Activated naive CD8-positive, alpha-beta T cell treated with anti-CD3 and anti-CD28 coated beads, Interleukin-2, amount 50 U/mL, for 24 hours (primary cell): ENCODE measurements at regions not wholly inside any gene's neighbourhood (a gene's known extent, or its start where the extent isn't known, plus 50 kb on each side); places are given as distances from the start of the nearest gene placed in this dataset.

ENCODE experiments used
- ATAC-seq: fragments of 150-1000 bp; cut with Tn5 transposase; one replicate; pipeline ENCODE4 v1.10.0; 2021
- DNase-seq: peaks from one replicate; pipeline ENCODE4 v3.0.0; 2021
- H3K27ac Mint-ChIP-seq: one replicate; pipeline ENCODE4 v1.8.0; 2021; ENCODE audit warnings: mild to moderate bottlenecking, mixed read lengths
- H3K27me3 Mint-ChIP-seq: one replicate; pipeline ENCODE4 v1.8.0; 2021; ENCODE audit warnings: mixed read lengths
- H3K36me3 Mint-ChIP-seq: one replicate; pipeline ENCODE4 v1.8.0; 2021; ENCODE audit warnings: low read depth, mixed read lengths
- H3K4me1 Mint-ChIP-seq: one replicate; pipeline ENCODE4 v1.8.0; 2021; ENCODE audit warnings: mixed read lengths
- H3K4me3 Mint-ChIP-seq: one replicate; pipeline ENCODE4 v1.8.0; 2021; ENCODE audit warnings: mild to moderate bottlenecking, moderate library complexity, mixed read lengths
- H3K9me3 Mint-ChIP-seq: one replicate; pipeline ENCODE4 v1.8.0; 2021; ENCODE audit warnings: mixed read lengths

DNA sequence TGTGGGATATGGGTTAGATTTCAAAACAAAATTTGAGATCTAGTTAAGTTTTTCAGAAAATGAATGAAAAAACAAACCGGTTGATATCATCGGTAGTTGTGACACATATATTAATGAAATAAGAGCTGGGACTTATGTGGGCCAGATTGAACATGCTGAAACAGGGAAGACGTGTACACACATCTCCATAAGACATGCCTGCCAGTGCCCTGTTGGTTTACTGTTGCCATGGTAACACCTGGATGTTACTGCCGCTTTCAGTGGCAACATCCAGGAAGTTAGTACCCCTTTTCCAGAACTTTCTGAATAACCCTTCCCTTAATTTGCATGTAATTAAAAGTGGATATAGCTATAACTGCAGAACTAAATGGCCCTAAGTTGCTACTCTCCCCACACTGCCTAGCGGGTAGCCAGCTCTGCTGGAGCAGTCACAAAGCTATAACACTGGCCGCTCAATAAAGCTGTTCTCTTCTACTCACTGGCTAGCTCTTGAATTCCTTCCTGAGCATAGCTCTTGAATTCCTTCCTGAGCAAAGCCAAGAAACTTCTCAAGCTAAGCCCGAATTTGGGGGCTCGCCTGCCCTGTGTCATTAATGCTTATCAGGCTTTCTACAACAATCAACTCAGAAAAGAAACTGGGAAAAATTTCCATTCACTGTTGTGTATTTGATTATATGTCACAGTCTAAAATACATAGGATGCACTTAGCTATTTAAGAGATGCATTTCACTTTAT, 776.3 kb upstream of the CDH7 start:
- H3K36me3 Mint-ChIP-seq = no peaks in the 10 kb centered on the region
- no peaks in the 10 kb centered on the region for H3K4me1 Mint-ChIP-seq
- DNase-seq = no peak
- H3K27me3 Mint-ChIP-seq = no peaks in the 10 kb centered on the region
- no peak overlapping the region for H3K4me3 Mint-ChIP-seq
- no peak for ATAC-seq
- H3K27ac Mint-ChIP-seq = no peak overlapping the region
- peaks cover 5% of the 10 kb centered on the region for H3K9me3 Mint-ChIP-seq

DNA sequence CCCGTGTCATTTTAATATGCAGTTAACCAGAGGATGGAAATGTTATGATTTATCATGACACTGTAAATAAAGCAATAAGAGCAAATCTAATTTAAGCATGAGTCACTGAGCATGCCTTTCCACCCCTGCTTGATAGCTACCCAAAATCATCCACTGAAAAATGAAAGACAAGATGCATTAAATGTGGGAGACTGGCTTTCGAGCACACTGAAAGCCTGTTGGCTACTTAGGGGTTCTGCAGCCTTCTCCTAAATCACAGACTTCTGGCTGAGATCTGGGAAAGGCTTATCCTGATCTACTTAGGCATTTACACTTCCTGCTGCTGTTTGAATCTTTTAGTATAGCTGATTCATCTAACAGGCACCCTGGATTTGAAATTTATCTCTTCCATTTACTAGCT, 778.3 kb upstream of the CDH7 start:
- no peak for ATAC-seq
- Mint-ChIP-seq H3K4me1 (no peaks in the 10 kb centered on the region), H3K36me3 (no peaks in the 10 kb centered on the region), H3K27ac (no peak overlapping the region), H3K9me3 (peaks cover 5% of the 10 kb centered on the region), H3K27me3 (no peaks in the 10 kb centered on the region), H3K4me3 (no peak overlapping the region)
- no peak for DNase-seq

DNA sequence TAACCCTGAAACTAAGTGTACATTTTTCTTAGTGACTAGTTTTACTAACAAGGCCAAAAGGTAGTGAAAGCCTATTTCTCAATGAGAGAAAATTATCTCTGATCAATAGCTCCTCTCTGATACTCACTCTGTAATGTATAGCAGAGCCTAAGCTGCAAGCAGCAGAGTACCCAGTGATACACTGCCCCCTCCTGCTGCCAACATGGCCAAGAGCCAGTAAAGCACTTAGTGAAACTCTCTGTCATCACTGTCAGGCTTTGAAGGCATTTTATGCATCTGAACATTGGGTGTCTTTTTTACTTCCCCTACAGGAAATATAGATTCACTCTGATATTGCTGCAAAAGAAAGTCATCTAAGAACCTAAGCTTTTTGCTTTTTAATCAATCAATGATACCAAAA, 784.1 kb upstream of the CDH7 start:
- Mint-ChIP-seq H3K27ac (no peak overlapping the region), H3K4me1 (no peaks in the 10 kb centered on the region), H3K9me3 (peaks cover 13% of the 10 kb centered on the region), H3K4me3 (no peak overlapping the region), H3K27me3 (no peaks in the 10 kb centered on the region), H3K36me3 (no peaks in the 10 kb centered on the region)
- no peak for DNase-seq
- no peak for ATAC-seq

DNA sequence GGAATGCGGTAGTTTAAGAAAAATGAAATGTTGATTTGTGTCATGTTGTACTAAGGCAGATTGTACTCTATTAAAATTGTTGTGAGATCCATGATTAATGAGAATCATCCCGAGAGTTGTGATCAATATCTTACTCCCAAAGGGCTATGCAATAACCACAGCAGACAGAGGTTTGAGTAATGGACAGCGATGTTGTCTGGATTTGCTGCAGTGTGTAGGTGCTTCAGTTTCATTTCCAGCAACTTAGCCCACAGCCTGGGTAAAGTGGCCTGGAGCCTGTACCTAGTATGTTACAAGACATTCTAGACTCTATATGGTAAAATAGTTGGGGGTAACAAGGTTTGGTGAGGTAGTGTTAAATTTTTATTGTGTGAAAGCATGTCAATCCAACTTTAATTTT, 794.3 kb upstream of the CDH7 start:
- Mint-ChIP-seq H3K36me3 (no peaks in the 10 kb centered on the region), H3K9me3 (no peaks in the 10 kb centered on the region), H3K4me3 (no peak overlapping the region), H3K4me1 (no peaks in the 10 kb centered on the region), H3K27ac (no peak overlapping the region), H3K27me3 (no peaks in the 10 kb centered on the region)
- ATAC-seq = no peak
- DNase-seq = no peak

DNA sequence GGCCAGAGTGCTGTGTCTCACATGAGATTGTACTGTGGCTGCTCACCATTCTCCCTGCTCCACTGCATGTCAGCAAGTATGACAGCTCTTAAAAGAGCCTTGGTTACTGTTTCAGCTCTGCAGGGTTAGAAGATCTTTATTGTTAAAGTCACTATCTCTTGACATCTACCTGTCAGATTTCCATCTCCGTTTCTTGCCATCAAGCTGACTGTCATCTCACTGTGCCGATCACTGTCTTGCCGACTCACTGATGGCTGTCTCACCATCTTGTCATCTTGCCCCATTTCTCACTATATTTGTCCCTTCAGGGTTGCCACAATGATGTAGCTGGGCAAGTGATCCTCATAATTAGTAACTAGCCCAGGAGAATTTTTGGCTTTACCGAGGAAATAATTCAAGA, 800.9 kb upstream of the CDH7 start:
- peaks cover 19% of the 10 kb centered on the region for H3K9me3 Mint-ChIP-seq
- no peak for ATAC-seq
- DNase-seq = no peak
- H3K27ac Mint-ChIP-seq = no peak overlapping the region
- H3K4me1 Mint-ChIP-seq = no peaks in the 10 kb centered on the region
- no peaks in the 10 kb centered on the region for H3K27me3 Mint-ChIP-seq
- H3K36me3 Mint-ChIP-seq = no peaks in the 10 kb centered on the region
- H3K4me3 Mint-ChIP-seq = no peak overlapping the region

DNA sequence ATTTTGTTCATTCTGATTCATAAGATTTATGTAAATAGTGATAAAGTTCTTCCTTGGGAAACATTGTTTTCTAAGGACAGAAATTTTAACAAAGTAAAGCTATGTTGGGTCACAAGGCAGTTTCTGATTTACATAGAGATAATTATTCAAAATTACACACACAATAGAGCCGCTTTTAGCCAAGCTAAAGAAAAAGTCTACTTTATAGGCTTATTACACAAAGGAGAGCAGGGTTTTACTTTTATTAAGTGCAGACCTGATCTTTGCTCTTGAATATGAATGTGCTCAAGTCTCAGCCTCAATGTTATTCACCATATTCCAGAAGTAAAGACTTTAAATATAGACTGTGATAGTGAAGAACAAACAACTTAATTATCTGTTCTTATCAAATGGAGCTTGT, 787.8 kb upstream of the LINC00305 start:
- H3K4me1 Mint-ChIP-seq = no peaks in the 10 kb centered on the region

DNA sequence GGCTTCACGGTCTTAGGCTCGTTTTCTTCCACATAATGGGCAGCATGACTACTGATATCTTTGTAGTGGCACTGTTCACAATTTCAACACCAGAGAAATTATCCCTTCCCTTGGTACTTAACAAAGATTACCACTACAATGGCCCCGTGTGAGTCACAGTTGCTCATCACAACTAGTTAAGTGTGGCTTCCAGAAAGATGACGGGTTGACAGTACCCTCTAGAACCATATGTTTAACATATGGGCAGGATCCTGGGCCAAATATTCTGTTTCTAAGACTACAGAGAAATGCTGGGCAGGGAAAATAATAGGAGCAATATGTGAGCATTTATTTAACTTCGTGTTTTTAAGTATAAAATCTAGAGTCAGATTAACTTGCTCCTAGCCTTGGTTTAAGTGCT, 780.1 kb upstream of the LINC00305 start:
- Mint-ChIP-seq H3K4me1 (no peaks in the 10 kb centered on the region), H3K36me3 (no peaks in the 10 kb centered on the region), H3K27me3 (no peaks in the 10 kb centered on the region), H3K27ac (no peak overlapping the region), H3K4me3 (no peak overlapping the region), H3K9me3 (no peaks in the 10 kb centered on the region)
- DNase-seq (no peak), ATAC-seq (no peak)

More for the DNA sequence above, 787.8 kb upstream of the LINC00305 start:
- Mint-ChIP-seq H3K27ac (no peak overlapping the region), H3K27me3 (no peaks in the 10 kb centered on the region), H3K9me3 (no peaks in the 10 kb centered on the region), H3K4me3 (no peak overlapping the region), H3K36me3 (no peaks in the 10 kb centered on the region)
- DNase-seq (no peak), ATAC-seq (no peak)

DNA sequence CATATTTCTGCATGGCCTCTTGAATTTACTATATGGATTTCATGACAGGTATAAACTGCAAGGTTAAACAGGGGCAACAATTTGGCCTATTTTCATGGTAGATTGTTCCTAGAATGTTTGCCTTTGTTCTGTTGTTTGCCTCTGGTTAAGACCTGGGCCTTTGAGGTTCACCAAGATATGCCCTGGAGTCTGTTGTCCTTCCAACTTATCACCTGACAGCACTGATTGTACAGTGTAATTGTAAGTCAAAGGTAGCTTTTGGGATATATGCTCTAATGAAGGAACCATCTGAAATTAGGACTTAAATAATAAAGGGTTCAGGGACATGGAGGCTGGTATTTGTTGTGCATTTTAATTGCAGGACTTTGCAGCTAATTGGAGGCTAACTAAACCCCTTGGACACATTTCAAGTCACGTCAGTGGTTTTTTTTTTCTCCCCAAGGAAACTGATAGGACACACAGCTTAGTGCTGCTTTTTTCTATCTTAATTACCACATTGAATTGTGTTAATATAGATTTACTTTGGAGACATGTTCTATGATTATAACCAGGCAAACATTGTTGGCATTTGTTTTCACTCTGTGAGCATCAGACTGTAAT, 771.2 kb upstream of the LINC00305 start:
- Mint-ChIP-seq H3K9me3 (peaks cover 4% of the 10 kb centered on the region), H3K4me3 (no peak overlapping the region), H3K27ac (no peak overlapping the region), H3K27me3 (no peaks in the 10 kb centered on the region), H3K4me1 (no peaks in the 10 kb centered on the region), H3K36me3 (no peaks in the 10 kb centered on the region)
- DNase-seq = no peak
- ATAC-seq = no peak

DNA sequence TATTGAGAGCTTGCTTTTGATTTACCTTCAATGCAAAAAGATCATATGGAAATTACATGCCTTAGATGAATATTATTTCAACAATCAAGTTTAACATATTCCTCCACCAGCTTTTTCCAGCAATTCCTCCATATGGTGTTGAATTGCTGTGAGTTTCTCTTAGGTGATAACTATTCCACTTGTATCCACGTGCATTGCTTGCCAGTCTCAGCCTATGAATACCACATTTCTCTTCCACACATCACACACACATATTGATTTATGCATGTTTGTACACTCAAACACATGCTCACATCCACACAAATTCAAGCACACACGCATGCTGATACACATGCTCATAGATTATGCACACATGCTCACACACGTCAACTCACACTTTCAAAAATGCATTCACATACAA, 770.0 kb upstream of the LINC00305 start:
- ATAC-seq = no peak
- H3K27me3 Mint-ChIP-seq = no peaks in the 10 kb centered on the region
- H3K36me3 Mint-ChIP-seq = no peaks in the 10 kb centered on the region
- H3K4me1 Mint-ChIP-seq = no peaks in the 10 kb centered on the region
- DNase-seq = no peak
- no peak overlapping the region for H3K4me3 Mint-ChIP-seq
- H3K9me3 Mint-ChIP-seq = peaks cover 4% of the 10 kb centered on the region
- no peak overlapping the region for H3K27ac Mint-ChIP-seq

DNA sequence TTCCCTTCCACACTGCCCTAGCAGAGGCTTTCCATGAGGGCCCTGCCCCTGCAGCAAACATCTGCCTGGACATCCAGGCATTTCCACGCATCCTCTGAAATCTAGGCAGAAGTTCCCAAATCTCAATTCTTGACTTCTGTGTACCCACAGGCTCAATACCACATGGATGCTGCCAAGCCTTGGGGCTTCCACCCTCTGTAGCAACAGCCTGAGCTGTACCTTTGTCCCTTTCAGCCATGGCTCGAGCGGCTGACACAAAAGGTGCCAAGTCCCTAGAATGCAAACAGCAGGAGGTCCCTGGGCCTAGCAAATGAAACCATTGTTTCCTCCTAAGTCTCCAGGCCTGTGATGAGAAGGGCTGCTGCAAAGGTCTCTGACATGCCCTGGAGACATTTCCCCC, 744.5 kb upstream of the LINC00305 start:
- H3K27ac Mint-ChIP-seq = no peak overlapping the region
- DNase-seq (no peak), ATAC-seq (no peak)
- peaks cover 18% of the 10 kb centered on the region for H3K9me3 Mint-ChIP-seq
- no peaks in the 10 kb centered on the region for H3K27me3 Mint-ChIP-seq
- no peaks in the 10 kb centered on the region for H3K4me1 Mint-ChIP-seq
- H3K36me3 Mint-ChIP-seq = no peaks in the 10 kb centered on the region
- no peak overlapping the region for H3K4me3 Mint-ChIP-seq

DNA sequence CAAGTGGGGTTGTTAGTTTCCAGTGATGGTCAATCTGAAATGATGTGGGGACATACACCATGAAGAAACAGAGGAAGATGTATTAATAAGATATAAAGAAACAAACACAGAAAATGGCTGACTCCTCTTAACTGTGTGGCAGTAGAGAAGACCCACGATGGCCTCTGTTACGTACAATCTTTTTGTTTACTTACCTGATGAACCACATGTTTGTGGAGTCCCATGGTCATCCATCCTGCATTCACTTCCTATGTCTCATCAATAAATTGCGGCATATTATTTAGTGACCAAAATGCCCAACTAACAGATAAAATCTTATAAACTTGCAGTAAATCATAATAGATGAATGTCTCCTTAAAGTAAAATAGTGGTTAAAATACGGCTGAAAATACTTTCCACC, 740.1 kb upstream of the LINC00305 start:
- no peak overlapping the region for H3K27ac Mint-ChIP-seq
- H3K36me3 Mint-ChIP-seq = no peaks in the 10 kb centered on the region
- H3K4me1 Mint-ChIP-seq = no peaks in the 10 kb centered on the region
- no peak for ATAC-seq
- no peak overlapping the region for H3K4me3 Mint-ChIP-seq
- H3K27me3 Mint-ChIP-seq = no peaks in the 10 kb centered on the region
- DNase-seq = no peak
- peaks cover 14% of the 10 kb centered on the region for H3K9me3 Mint-ChIP-seq

DNA sequence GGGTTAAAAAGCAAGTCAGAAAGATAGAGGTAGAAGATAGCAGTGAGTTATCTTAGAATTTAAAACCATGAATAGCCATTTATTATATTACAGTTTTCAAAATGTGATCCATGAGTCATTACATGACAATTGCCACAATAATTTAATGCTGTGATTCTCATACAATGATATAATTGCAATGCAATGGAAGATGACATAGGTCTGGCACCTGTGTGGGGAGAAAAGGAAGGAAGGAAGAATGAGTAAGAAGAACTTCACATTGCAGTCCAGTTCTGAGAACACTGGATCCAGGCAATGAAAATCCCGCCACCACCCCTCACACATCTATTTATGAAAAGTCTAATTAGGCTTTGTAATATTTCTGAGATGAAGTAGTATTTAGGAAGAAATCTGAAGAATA, 738.1 kb upstream of the LINC00305 start:
- ATAC-seq (no peak), DNase-seq (no peak)
- Mint-ChIP-seq H3K36me3 (no peaks in the 10 kb centered on the region), H3K27me3 (no peaks in the 10 kb centered on the region), H3K4me3 (no peak overlapping the region), H3K4me1 (no peaks in the 10 kb centered on the region), H3K9me3 (peaks cover 4% of the 10 kb centered on the region), H3K27ac (no peak overlapping the region)

DNA sequence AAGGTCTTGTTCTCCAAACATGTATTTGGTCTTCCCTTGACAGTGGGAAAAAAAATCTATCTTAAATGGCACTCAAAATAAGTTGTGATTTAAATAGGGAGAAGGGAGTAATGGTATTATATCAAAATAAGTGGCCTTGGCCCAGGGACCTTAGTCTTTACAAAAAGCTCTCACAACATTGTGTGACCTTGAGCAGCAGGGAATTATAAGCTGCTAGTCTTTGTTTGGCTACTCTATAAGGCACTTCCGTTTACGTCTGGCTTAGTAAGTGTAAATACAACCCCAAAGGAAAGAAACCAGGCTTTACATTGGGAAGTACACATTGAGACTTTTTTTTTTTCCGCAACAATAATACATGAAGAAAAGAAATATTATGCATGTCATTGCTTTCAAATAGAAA, 734.0 kb upstream of the LINC00305 start:
- no peak overlapping the region for H3K27ac Mint-ChIP-seq
- H3K9me3 Mint-ChIP-seq = peaks cover 3% of the 10 kb centered on the region
- no peaks in the 10 kb centered on the region for H3K36me3 Mint-ChIP-seq
- DNase-seq (no peak), ATAC-seq (no peak)
- H3K27me3 Mint-ChIP-seq = no peaks in the 10 kb centered on the region
- H3K4me1 Mint-ChIP-seq = no peaks in the 10 kb centered on the region
- H3K4me3 Mint-ChIP-seq = no peak overlapping the region

DNA sequence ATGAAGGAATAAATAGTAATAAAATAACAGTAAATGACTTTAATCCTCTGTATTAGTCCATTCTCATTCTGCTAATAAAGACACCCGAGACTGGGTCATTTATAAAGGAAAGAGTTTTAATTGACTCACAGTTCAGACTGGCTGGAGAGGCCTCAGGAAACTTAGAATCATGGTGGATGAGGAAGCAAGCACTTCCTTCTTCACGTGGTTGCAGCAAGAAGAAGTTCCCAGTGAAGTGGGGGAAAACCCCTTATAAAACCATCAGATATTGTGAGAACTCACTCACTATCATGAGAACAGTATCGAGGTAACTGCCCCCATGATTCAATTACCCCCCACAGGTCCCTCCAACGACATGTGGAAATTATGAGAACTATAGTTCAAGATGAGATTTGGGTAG, 727.9 kb upstream of the LINC00305 start:
- peaks cover 12% of the 10 kb centered on the region for H3K9me3 Mint-ChIP-seq
- H3K4me3 Mint-ChIP-seq = no peak overlapping the region
- no peaks in the 10 kb centered on the region for H3K4me1 Mint-ChIP-seq
- H3K27ac Mint-ChIP-seq = no peak overlapping the region
- no peaks in the 10 kb centered on the region for H3K36me3 Mint-ChIP-seq
- H3K27me3 Mint-ChIP-seq = no peaks in the 10 kb centered on the region
- ATAC-seq (no peak), DNase-seq (no peak)

DNA sequence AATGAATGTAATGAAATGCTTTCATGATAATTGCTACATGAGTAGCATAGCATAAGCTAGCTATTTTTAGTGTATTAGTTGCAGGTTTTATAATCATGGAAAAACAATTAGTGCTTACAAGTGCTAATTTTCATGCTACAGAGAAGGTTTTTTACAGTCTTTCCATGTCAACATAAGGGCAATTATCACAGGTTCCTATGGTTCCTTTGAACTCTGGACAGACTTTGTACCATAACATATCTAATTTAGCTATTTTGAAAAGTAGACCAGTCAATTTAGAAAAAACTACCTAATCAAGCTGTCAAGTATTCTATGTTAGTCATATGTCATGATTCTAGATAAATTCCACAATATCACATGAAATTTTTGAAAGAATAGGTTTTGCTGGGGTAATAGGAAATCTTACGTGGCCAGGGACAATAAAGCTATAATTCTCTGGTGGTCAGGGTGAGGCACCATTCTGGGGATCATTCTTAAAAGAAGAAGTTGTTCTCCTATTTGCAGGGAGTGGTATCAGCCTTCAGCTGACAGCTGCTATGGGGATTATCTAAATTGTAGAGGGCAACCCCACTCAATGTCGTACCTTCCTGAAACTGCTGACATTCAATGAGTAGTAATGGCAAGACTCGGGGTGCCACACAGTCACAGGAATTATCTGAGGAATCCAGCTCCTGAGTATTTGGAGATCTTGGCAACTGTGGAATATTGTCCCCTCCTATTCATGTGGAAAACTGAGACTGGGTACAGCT, 724.0 kb upstream of the LINC00305 start:
- no peak overlapping the region for H3K27ac Mint-ChIP-seq

More for the DNA sequence above, 724.0 kb upstream of the LINC00305 start:
- no peaks in the 10 kb centered on the region for H3K4me1 Mint-ChIP-seq
- H3K27me3 Mint-ChIP-seq = no peaks in the 10 kb centered on the region
- H3K4me3 Mint-ChIP-seq = no peak overlapping the region
- no peaks in the 10 kb centered on the region for H3K36me3 Mint-ChIP-seq
- DNase-seq = no peak
- H3K9me3 Mint-ChIP-seq = peaks cover 17% of the 10 kb centered on the region
- no peak for ATAC-seq
